GM12878 (cell line): ENCODE measurements at regions not wholly inside any gene's neighbourhood (a gene's known extent, or its start where the extent isn't known, plus 50 kb on each side); places are given as distances from the start of the nearest gene placed in this dataset.

Experiments
- ATAC-seq: fragments of 200-7000 bp; cut with Tn5 transposase; 3 replicates; pipeline ENCODE4 v1.9.1; 2020; ENCODE audit warnings: mild to moderate bottlenecking, moderate library complexity
- BruUV-seq: library from RNA; stranded (reverse); fragments of 400-500 nt; replicated peaks from 2 replicates; lab custom pipeline; 2021; lab: Mats Ljungman, UMichigan
- CTCF ChIA-PET: fragments of 300-600 bp; sonication (Branson Sonifier 250); formaldehyde crosslinking; extraction: SDS; loops from one replicate; lab custom pipeline; 2021; ENCODE audit warnings: inconsistent platforms; lab: Yijun Ruan, JAX
- POLR2A ChIA-PET: fragments of 350-600 bp; formaldehyde crosslinking; extraction: SDS; loops from one replicate; lab custom pipeline; 2021; ENCODE audit warnings: inconsistent platforms; lab: Charles Lee
- RAD21 ChIA-PET: fragments of 300-600 bp; sonication (Branson Sonifier 250); formaldehyde crosslinking; loops from one replicate; lab custom pipeline; 2023; ENCODE audit warnings: antibody characterized with exemption; ENCODE audit not compliant: unreplicated experiment; lab: Charles Lee
- SMC1A ChIA-PET: fragments of 300-600 bp; sonication (Branson Sonifier 250); formaldehyde crosslinking; loops from one replicate; lab custom pipeline; 2023; ENCODE audit not compliant: unreplicated experiment, uncharacterized antibody; lab: Charles Lee
- DNase-seq: peaks from one replicate; pipeline ENCODE4 v3.0.0-alpha.2; 2011; ENCODE audit warnings: low read depth, low spot score
- FAIRE-seq: peaks from 3 replicates; lab custom pipeline; 2011; peaks lifted over from hg19 to GRCh38; lab: Jason Lieb, UNC
- H2AFZ ChIP-seq: 2 replicates; pipeline ENCODE4 v1.6.0; 2011; ENCODE audit warnings: low read depth, low read length, control low read depth; ENCODE audit not compliant: control insufficient read depth
- H3K27ac ChIP-seq: 2 replicates; pipeline ENCODE4 v1.5.1; 2011; ENCODE audit warnings: control low read depth; ENCODE audit not compliant: control insufficient read depth, insufficient read depth
- H3K27me3 ChIP-seq, 2 experiments: replicated peaks in 1 of 2; 2 replicates each; pipeline versions ENCODE4 v1.6.0 to v1.6.1; 2011; ENCODE audit warnings: low read length in 1 of 2; ENCODE audit not compliant: control insufficient read depth in 2 of 2, insufficient read depth in 2 of 2
- H3K36me3 ChIP-seq, 2 experiments: 2 replicates each; pipeline ENCODE4 v1.5.1; 2011; ENCODE audit warnings: low read length in 1 of 2; ENCODE audit not compliant: control insufficient read depth in 2 of 2, insufficient read depth in 2 of 2
- H3K4me1 ChIP-seq: 2 replicates; pipeline ENCODE4 v1.6.1; 2011; ENCODE audit warnings: mild to moderate bottlenecking, low read length, moderate library complexity, mixed read lengths; ENCODE audit not compliant: control insufficient read depth, insufficient read depth
- H3K4me2 ChIP-seq: 2 replicates; pipeline ENCODE4 v1.6.0; 2011; ENCODE audit warnings: control low read depth; ENCODE audit not compliant: control insufficient read depth, insufficient read depth
- H3K4me3 ChIP-seq: fragments of 200-600 bp; sonication (generic); 2 replicates; pipeline ENCODE4 v1.5.1; 2016
- H3K79me2 ChIP-seq: 2 replicates; pipeline ENCODE4 v1.6.0; 2011; ENCODE audit warnings: low read length; ENCODE audit not compliant: control insufficient read depth, insufficient read depth
- H3K9ac ChIP-seq: 2 replicates; pipeline ENCODE4 v1.8.0; 2011; ENCODE audit warnings: low read length, control low read depth, mixed read lengths; ENCODE audit not compliant: control insufficient read depth, insufficient read depth
- H3K9me3 ChIP-seq: replicated peaks from 3 replicates; pipeline ENCODE4 v1.5.1; 2011; ENCODE audit warnings: mild to moderate bottlenecking, low read length; ENCODE audit not compliant: control insufficient read depth, insufficient read depth
- H4K20me1 ChIP-seq: 2 replicates; pipeline ENCODE4 v1.6.0; 2011; ENCODE audit not compliant: control insufficient read depth, insufficient read depth
- IKZF2 ChIP-seq, 2 experiments: fragments of 450-650 bp; IDR thresholded peaks; 2 replicates each; pipeline ENCODE4 v1.6.1; 2017; ENCODE audit warnings: mild to moderate bottlenecking in 2 of 2, moderate library complexity in 2 of 2
- KDM1A ChIP-seq: fragments of 200-600 bp; sonication (generic); IDR thresholded peaks from 2 replicates; pipeline ENCODE4 v1.6.1; 2016; ENCODE audit warnings: borderline replicate concordance
- MLLT1 ChIP-seq: fragments of 450-650 bp; IDR thresholded peaks from 2 replicates; pipeline ENCODE4 v1.6.1; 2016; ENCODE audit warnings: mild to moderate bottlenecking
- RAD21 ChIP-seq: IDR thresholded peaks from 2 replicates; pipeline ENCODE4 v1.6.1; 2011; ENCODE audit warnings: mild to moderate bottlenecking, low read depth, low read length, moderate library complexity; ENCODE audit not compliant: insufficient read depth
- ZBTB4 ChIP-seq: fragments of 450-650 bp; formaldehyde crosslinking; IDR thresholded peaks from 2 replicates; pipeline ENCODE4 v1.4.0; 2022; ENCODE audit warnings: mild to moderate bottlenecking, moderate library complexity
- WGBS: methylation state at CpG from one replicate; pipeline ENCODE4 v1.1.6; 2016; ENCODE audit warnings: low lambda C conversion rate; ENCODE audit not compliant: insufficient replicate concordance, insufficient coverage; ENCODE audit errors: missing lambda C conversion rate; 5-methylcytosine and 5-hydroxymethylcytosine counted together
- in situ Hi-C: fragments of 300-500 bp; cut with MboI; formaldehyde crosslinking; loops from 9 replicates; pipeline ENCODE4 v1.14.3; 2018; ENCODE audit warnings: mixed read lengths
- intact Hi-C: fragments of 100-400 bp; cut with micrococcal nuclease; formaldehyde crosslinking; loops from one replicate; pipeline ENCODE4 v1.14.2; 2022; ENCODE audit not compliant: unreplicated experiment

DNA sequence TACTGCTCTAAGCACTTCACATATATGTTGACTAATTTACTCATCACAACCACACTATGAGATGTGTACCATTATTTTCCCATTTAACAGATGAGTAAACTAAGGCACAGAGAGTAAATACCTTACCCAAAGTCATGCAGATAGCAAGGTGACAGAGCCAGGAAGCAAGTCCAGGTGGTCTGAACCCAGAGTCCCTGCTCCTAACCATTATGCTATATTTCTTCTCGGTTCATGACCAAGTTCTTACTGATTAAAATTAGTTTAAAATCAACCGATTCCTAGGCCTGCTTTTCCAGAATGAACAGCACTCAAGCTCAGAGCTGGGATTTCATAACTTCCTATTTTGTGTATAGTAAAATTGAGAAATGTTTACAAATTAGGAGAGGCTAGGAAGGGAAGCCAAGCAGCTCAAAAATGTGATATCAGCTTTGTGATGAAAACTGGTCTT is 85.5 kb upstream of the EGLN3 start:
- WGBS = 68% methylated on average over 2 of the region's 2 CpGs
- ChIA-PET SMC1A (interaction anchor here (0.6 to 4.8 kb wide), 5 partner anchors 12 to 190 kb away, joined by 3 to 28 read pairs (median 3); no protein-coding TSS in a partner anchor), POLR2A (interaction anchor here (1.0 kb wide), 1 partner anchor 15 kb away, joined by 7 read pairs; no protein-coding TSS in a partner anchor), CTCF (interaction anchor here (1.2 to 4.4 kb wide), 2 partner anchors 16 to 61 kb away, joined by 3 to 23 read pairs; no protein-coding TSS in a partner anchor), RAD21 (interaction anchor here (0.6 to 2.0 kb wide), 4 partner anchors 16 to 195 kb away, joined by 3 to 5 read pairs (median 3); no protein-coding TSS in a partner anchor)
- H3K36me3 ChIP-seq = no peaks in the 10 kb centered on the region
- ATAC-seq (no peak), DNase-seq (no peak), FAIRE-seq (no peak)
- H3K4me2 ChIP-seq = no peak overlapping the region
- intact Hi-C loops (no loop called here), in situ Hi-C loops (no loop called here)
- H3K9ac ChIP-seq = no peak overlapping the region
- H3K9me3 ChIP-seq = no peaks in the 10 kb centered on the region
- H3K27me3 ChIP-seq = no peaks in the 10 kb centered on the region
- no peaks in the 10 kb centered on the region for H4K20me1 ChIP-seq
- no peak overlapping the region for H2AFZ ChIP-seq
- H3K4me3 ChIP-seq = no peak overlapping the region
- BruUV-seq = no TSS peak
- no peak overlapping the region for H3K27ac ChIP-seq
- H3K79me2 ChIP-seq = no peaks in the 10 kb centered on the region
- TF ChIP-seq MLLT1 (no peak), KDM1A (no peak), RAD21 (no peak), IKZF2 (IDR thresholded peaks at IDR 0.05) (no peak), ZBTB4 (CRISPR knock-in tag) (no peak)
- peaks cover 6% of the 10 kb centered on the region for H3K4me1 ChIP-seq
